MM.1S (cell line): ENCODE measurements at regions not wholly inside any gene's neighbourhood (a gene's known extent, or its start where the extent isn't known, plus 50 kb on each side); places are given as distances from the start of the nearest gene placed in this dataset.

Experiments used
- EZH2 ChIP-seq: fragments of 300-600 bp; sonication (generic); optimal IDR thresholded peaks from 2 replicates; pipeline ENCODE3; 2017; ENCODE audit warnings: low read depth, mild to moderate bottlenecking, antibody characterized with exemption, low read length, mixed read lengths
- TF ChIP-seq, protein P1 (sequence below): fragments of 300-600 bp; sonication (generic); IDR thresholded peaks from 2 replicates; pipeline ENCODE4 v1.5.1; 2016; ENCODE audit warnings: antibody characterized with exemption, low read length, mixed read lengths

DNA sequence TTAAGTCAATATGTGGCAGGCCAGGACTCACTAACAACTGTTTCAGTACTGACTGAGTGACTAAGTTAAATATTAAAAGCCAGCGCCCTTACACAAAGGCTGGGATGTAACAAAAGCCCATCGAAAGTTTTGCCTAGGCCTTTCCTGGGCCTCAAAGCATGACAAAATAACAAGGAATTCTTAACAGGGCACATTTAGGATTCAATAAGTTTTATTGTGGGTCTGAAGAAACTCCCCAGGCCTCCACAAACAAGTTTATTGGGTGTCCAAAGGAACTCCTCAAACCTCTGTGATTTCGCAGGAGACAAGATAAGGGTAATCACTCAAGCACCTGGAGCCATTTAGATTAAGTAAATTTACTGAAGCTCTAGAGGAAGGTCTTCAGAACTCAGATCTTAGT, 130.7 kb upstream of the SGCG start:
- TF ChIP-seq, protein P1, sequence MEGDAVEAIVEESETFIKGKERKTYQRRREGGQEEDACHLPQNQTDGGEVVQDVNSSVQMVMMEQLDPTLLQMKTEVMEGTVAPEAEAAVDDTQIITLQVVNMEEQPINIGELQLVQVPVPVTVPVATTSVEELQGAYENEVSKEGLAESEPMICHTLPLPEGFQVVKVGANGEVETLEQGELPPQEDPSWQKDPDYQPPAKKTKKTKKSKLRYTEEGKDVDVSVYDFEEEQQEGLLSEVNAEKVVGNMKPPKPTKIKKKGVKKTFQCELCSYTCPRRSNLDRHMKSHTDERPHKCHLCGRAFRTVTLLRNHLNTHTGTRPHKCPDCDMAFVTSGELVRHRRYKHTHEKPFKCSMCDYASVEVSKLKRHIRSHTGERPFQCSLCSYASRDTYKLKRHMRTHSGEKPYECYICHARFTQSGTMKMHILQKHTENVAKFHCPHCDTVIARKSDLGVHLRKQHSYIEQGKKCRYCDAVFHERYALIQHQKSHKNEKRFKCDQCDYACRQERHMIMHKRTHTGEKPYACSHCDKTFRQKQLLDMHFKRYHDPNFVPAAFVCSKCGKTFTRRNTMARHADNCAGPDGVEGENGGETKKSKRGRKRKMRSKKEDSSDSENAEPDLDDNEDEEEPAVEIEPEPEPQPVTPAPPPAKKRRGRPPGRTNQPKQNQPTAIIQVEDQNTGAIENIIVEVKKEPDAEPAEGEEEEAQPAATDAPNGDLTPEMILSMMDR: no peak
- TF ChIP-seq EZH2: no peak
